Choroid plexus epithelial cell (primary cell): ENCODE measurements at regions not wholly inside any gene's neighbourhood (a gene's known extent, or its start where the extent isn't known, plus 50 kb on each side); places are given as distances from the start of the nearest gene placed in this dataset.

ENCODE experiments used
- DNase-seq: peaks from one replicate; pipeline ENCODE4 v3.0.0-alpha.2; 2010; ENCODE audit warnings: low read depth
- H3K4me3 ChIP-seq: 2 replicates; pipeline ENCODE4 v1.5.1; 2011; ENCODE audit warnings: low read depth, mild to moderate bottlenecking, control low read depth, low read length, moderate library complexity
- CTCF ChIP-seq: conservative IDR thresholded peaks from 2 replicates; pipeline ENCODE4 v1.5.1; 2011; ENCODE audit warnings: low read depth, mild to moderate bottlenecking, control low read depth, inconsistent platforms, low read length, moderate library complexity

DNA sequence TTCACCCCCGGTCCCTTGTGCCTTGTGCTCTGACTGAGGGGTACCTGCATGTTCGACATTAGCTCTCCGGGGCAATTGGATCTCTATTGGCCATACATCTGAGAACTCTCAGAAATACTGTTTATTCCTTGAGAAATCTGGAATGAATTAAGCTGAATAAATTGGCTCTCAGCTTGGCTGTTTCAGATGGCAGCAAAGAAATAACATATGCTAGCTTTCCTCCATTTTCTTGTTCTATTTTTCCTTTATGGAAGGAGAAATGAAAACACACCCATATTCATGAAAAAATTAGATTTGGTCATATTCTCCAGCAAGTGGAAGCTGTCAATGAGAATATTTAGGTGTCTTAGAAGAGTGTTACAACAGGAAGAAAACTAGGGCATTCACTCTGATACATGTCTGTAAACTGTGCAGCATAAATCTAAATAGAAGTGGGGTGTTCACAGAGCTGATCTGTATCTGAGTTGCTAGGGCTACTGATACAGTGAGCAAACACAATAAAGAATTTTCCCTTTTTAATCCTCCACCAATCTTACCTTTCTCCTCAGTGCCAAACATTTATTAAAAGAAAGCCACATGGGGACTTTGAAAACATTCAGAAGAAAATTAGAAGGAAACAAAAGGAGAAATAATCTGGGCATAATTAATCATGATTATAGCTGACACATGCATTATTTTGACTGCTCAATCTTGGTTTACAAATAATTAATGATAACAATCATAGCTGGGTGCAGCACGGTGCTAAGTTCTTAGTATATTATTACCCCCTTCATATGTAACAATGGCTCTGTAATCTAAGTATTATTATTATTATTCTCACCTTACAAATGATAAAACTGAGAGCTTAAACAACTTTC lies 671.9 kb upstream of the USP24 start:
- no peak overlapping the region for H3K4me3 ChIP-seq
- DNase-seq: no peak
- no peak for TF ChIP-seq CTCF

- H3K4me3 ChIP-seq: no peak overlapping the region
- no peak for TF ChIP-seq CTCF
- no peak for DNase-seq
These were observed 670.5 kb upstream of the USP24 start for GRCh38 chr1:55885619-55886018.

DNA sequence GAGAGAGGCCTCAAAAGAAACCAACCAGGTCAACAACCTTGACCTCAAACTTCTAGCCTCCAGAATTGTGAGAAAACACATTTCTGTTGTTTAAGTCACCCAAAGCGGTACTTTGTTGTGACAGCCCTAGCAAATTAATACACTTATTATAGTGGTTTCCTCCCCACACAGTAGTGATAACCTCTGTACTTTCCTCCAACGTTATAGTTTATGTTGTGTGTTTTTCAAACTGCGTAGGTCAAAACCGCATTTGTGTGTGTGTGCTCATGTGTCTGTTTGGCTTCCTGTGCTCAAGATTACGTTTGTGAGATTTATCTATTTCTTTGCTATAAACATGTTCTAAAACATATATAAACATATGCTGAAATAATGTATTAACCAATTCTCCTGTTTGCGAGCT lies 667.8 kb upstream of the USP24 start:
- TF ChIP-seq CTCF: no peak
- peak; percentile 66 for DNase-seq
- no peak overlapping the region for H3K4me3 ChIP-seq

GRCh38 chr1:55879346-55879745 lies 664.2 kb upstream of the USP24 start:
- no peak overlapping the region for H3K4me3 ChIP-seq
- no peak for DNase-seq
- TF ChIP-seq CTCF: no peak

DNA sequence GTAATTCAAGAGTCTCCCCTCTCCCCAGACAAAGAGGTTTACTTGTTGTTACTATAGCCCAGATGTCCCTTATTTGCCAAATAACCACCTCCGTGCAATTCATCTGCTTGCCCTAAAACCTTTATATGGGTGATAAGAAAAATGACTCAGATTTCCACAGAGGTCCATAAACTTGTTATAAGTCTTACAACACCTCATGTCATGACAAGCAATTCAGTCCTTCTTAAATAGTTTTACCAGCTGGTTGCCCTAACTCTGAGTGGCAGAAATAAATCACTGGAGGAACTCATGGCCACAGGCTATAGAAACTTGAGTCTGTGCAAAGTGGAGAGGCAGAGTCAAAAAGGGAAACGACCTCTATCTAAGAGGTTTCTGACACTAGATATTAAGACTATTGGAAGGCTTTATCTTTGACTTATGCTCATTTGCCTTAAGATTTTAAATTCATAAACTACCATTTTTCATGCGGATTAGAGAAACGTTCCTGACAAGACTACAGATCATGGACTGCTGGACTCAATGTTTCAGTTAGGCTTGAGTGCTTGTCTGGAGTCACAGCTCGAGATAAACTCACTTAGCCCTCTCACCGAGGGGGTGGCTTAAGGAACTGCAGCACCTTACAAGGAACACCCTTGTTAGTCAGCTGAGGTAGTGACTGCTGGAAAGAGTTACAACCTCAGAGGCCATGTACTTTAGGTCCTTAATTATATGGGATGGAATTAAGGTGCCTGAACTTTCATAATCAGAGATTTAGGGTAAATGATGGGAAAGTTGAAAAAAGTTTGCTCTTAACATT lies 662.5 kb upstream of the USP24 start:
- no peak for TF ChIP-seq CTCF
- no peak overlapping the region for H3K4me3 ChIP-seq
- no peak for DNase-seq

DNA sequence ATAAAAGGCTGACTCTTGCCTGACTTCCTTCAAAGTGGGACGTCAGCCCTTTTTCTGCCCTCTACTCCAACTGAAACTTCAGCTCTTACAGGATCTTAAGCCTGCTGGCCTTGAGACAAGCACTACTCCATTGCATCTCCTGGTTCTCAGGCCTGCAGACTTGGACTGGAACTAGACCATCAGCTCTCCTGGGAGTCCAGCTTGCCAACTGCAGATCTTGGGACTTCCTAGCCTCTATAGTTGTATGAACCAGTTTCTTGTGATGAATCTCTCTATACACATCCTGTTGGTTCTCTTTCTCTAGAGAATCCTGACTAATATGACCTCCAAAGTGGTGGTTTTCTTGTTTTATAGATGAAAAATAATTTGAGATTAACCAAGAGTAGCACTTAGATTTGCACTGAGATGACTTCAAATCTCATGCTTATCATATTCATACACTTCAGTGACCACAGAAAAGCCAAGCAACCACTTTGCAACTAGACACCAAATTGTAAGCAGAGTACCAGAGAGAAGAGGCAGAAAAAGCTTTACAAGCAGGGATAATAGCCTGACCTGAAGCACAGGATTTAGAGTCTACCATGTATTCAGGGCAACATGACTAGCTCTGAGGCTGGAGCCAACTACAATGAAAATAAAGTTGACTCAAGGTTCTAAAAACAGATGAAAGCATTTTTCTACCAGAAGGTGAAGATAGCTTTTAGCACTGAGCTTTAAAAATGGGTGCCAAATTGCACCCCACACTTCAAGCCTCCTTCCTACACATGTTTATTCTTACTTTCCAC lies 661.3 kb upstream of the USP24 start:
- TF ChIP-seq CTCF: no peak
- no peak for DNase-seq
- H3K4me3 ChIP-seq: no peak overlapping the region
